ENCODE measurements at regions not wholly inside any gene's neighbourhood (a gene's known extent, or its start where the extent isn't known, plus 50 kb on each side); places are given as distances from the start of the nearest gene placed in this dataset.

- no peak overlapping the region for H3K4me3 ChIP-seq (ENCODE audit: control insufficient read depth in 1 of 7, extremely low read depth in 1 of 7, insufficient read depth in 4 of 7, low read depth in 2 of 7, low read length in 6 of 7)
- no CpG with 5 or more reads among the region's 1 CpG for WGBS (ENCODE audit: insufficient coverage)
- CTCF ChIA-PET = interaction anchor here (0.7 to 1.2 kb wide), 2 partner anchors 10 to 13 kb away, joined by 3 to 4 read pairs; no protein-coding TSS in a partner anchor
- H3K27ac ChIP-seq (ENCODE audit: insufficient read depth in 1 of 2, low read depth in 1 of 2, low read length in 2 of 2, poor library complexity in 1 of 2, severe bottlenecking in 2 of 2) = no peak overlapping the region
- no peaks in the 10 kb centered on the region for H3K9me3 ChIP-seq (ENCODE audit: control extremely low read depth in 1 of 5, control insufficient read depth in 4 of 5, insufficient read depth in 2 of 5, low read depth in 1 of 5, low read length in 4 of 5)
- H3K27me3 ChIP-seq (replicated peaks in 2 of 5; ENCODE audit: control insufficient read depth in 4 of 5, insufficient read depth in 5 of 5, low read length in 4 of 5) = no peaks in the 10 kb centered on the region
- POLR2A ChIA-PET = no interaction called here
- H3K36me3 ChIP-seq (ENCODE audit: control insufficient read depth in 4 of 4, insufficient read depth in 4 of 4, low read length in 3 of 4) = no peaks in the 10 kb centered on the region
- no peaks in the 10 kb centered on the region for H3K4me1 ChIP-seq (ENCODE audit: control extremely low read depth in 1 of 4, control insufficient read depth in 4 of 4, insufficient read depth in 4 of 4, low read length in 3 of 4)
- no peak for DNase-seq
Measured at GRCh38 chr14:34335968-34336367, 126.1 kb downstream of the SPTSSA start.

GRCh38 chr14:34334329-34334728 lies 127.7 kb downstream of the SPTSSA start:
- Histone ChIP-seq H3K4me1 (ENCODE audit: control extremely low read depth in 1 of 4, control insufficient read depth in 4 of 4, insufficient read depth in 4 of 4, low read length in 3 of 4) (no peaks in the 10 kb centered on the region), H3K27me3 (replicated peaks in 2 of 5; ENCODE audit: control insufficient read depth in 4 of 5, insufficient read depth in 5 of 5, low read length in 4 of 5) (no peaks in the 10 kb centered on the region), H3K9me3 (ENCODE audit: control extremely low read depth in 1 of 5, control insufficient read depth in 4 of 5, insufficient read depth in 2 of 5, low read depth in 1 of 5, low read length in 4 of 5) (no peaks in the 10 kb centered on the region), H3K27ac (ENCODE audit: insufficient read depth in 1 of 2, low read depth in 1 of 2, low read length in 2 of 2, poor library complexity in 1 of 2, severe bottlenecking in 2 of 2) (no peak overlapping the region), H3K4me3 (ENCODE audit: control insufficient read depth in 1 of 7, extremely low read depth in 1 of 7, insufficient read depth in 4 of 7, low read depth in 2 of 7, low read length in 6 of 7) (no peak overlapping the region), H3K36me3 (ENCODE audit: control insufficient read depth in 4 of 4, insufficient read depth in 4 of 4, low read length in 3 of 4) (no peaks in the 10 kb centered on the region)
- ChIA-PET POLR2A (no interaction called here), CTCF (interaction anchor here (0.7 to 2.3 kb wide), 3 partner anchors 9 to 1713 kb away, joined by 3 to 10 read pairs (median 3); no protein-coding TSS in a partner anchor)
- DNase-seq = no peak

GRCh38 chr14:34331728-34332623 lies 130.1 kb downstream of the SPTSSA start:
- Histone ChIP-seq H3K4me1 (ENCODE audit: control extremely low read depth in 1 of 4, control insufficient read depth in 4 of 4, insufficient read depth in 4 of 4, low read length in 3 of 4) (no peaks in the 10 kb centered on the region), H3K9me3 (ENCODE audit: control extremely low read depth in 1 of 5, control insufficient read depth in 4 of 5, insufficient read depth in 2 of 5, low read depth in 1 of 5, low read length in 4 of 5) (no peaks in the 10 kb centered on the region), H3K27me3 (replicated peaks in 2 of 5; ENCODE audit: control insufficient read depth in 4 of 5, insufficient read depth in 5 of 5, low read length in 4 of 5) (no peaks in the 10 kb centered on the region), H3K36me3 (ENCODE audit: control insufficient read depth in 4 of 4, insufficient read depth in 4 of 4, low read length in 3 of 4) (no peaks in the 10 kb centered on the region), H3K4me3 (ENCODE audit: control insufficient read depth in 1 of 7, extremely low read depth in 1 of 7, insufficient read depth in 4 of 7, low read depth in 2 of 7, low read length in 6 of 7) (no peak overlapping the region), H3K27ac (ENCODE audit: insufficient read depth in 1 of 2, low read depth in 1 of 2, low read length in 2 of 2, poor library complexity in 1 of 2, severe bottlenecking in 2 of 2) (no peak overlapping the region)
- POLR2A ChIA-PET = no interaction called here
- CTCF ChIA-PET = interaction anchor here (0.7 to 5.6 kb wide), 13 partner anchors 9 to 206 kb away, joined by 3 to 54 read pairs (median 4); no protein-coding TSS in a partner anchor
- WGBS (ENCODE audit: insufficient coverage) = 50% methylated on average over 4 of the region's 9 CpGs
- DNase-seq = peak; percentile 37 to 56 (median 42)

GRCh38 chr14:34330846-34331245 lies 131.2 kb downstream of the SPTSSA start:
- Histone ChIP-seq H3K27me3 (replicated peaks in 2 of 5; ENCODE audit: control insufficient read depth in 4 of 5, insufficient read depth in 5 of 5, low read length in 4 of 5) (no peaks in the 10 kb centered on the region), H3K27ac (ENCODE audit: insufficient read depth in 1 of 2, low read depth in 1 of 2, low read length in 2 of 2, poor library complexity in 1 of 2, severe bottlenecking in 2 of 2) (no peak overlapping the region), H3K36me3 (ENCODE audit: control insufficient read depth in 4 of 4, insufficient read depth in 4 of 4, low read length in 3 of 4) (no peaks in the 10 kb centered on the region), H3K4me1 (ENCODE audit: control extremely low read depth in 1 of 4, control insufficient read depth in 4 of 4, insufficient read depth in 4 of 4, low read length in 3 of 4) (no peaks in the 10 kb centered on the region), H3K4me3 (ENCODE audit: control insufficient read depth in 1 of 7, extremely low read depth in 1 of 7, insufficient read depth in 4 of 7, low read depth in 2 of 7, low read length in 6 of 7) (no peak overlapping the region), H3K9me3 (ENCODE audit: control extremely low read depth in 1 of 5, control insufficient read depth in 4 of 5, insufficient read depth in 2 of 5, low read depth in 1 of 5, low read length in 4 of 5) (no peaks in the 10 kb centered on the region)
- ChIA-PET POLR2A (no interaction called here), CTCF (interaction anchor here (1.2 to 5.6 kb wide), 6 partner anchors 7 to 208 kb away, joined by 3 to 54 read pairs (median 4); no protein-coding TSS in a partner anchor)
- 0% methylated on average over 1 of the region's 1 CpG for WGBS (ENCODE audit: insufficient coverage)
- no peak for DNase-seq

GRCh38 chr14:34329301-34329700 lies 132.7 kb downstream of the SPTSSA start:
- Histone ChIP-seq H3K36me3 (ENCODE audit: control insufficient read depth in 4 of 4, insufficient read depth in 4 of 4, low read length in 3 of 4) (no peaks in the 10 kb centered on the region), H3K4me3 (ENCODE audit: control insufficient read depth in 1 of 7, extremely low read depth in 1 of 7, insufficient read depth in 4 of 7, low read depth in 2 of 7, low read length in 6 of 7) (no peak overlapping the region), H3K27ac (ENCODE audit: insufficient read depth in 1 of 2, low read depth in 1 of 2, low read length in 2 of 2, poor library complexity in 1 of 2, severe bottlenecking in 2 of 2) (no peak overlapping the region), H3K4me1 (ENCODE audit: control extremely low read depth in 1 of 4, control insufficient read depth in 4 of 4, insufficient read depth in 4 of 4, low read length in 3 of 4) (no peaks in the 10 kb centered on the region), H3K27me3 (replicated peaks in 2 of 5; ENCODE audit: control insufficient read depth in 4 of 5, insufficient read depth in 5 of 5, low read length in 4 of 5) (no peaks in the 10 kb centered on the region), H3K9me3 (ENCODE audit: control extremely low read depth in 1 of 5, control insufficient read depth in 4 of 5, insufficient read depth in 2 of 5, low read depth in 1 of 5, low read length in 4 of 5) (no peaks in the 10 kb centered on the region)
- WGBS (ENCODE audit: insufficient coverage) = no CpG with 5 or more reads among the region's 1 CpG
- ChIA-PET CTCF (interaction anchor here (1.1 to 5.6 kb wide), 7 partner anchors 9 to 1548 kb away, joined by 3 to 54 read pairs (median 4); no protein-coding TSS in a partner anchor), POLR2A (no interaction called here)
- DNase-seq = no peak

- Histone ChIP-seq H3K4me3 (ENCODE audit: control insufficient read depth in 1 of 7, extremely low read depth in 1 of 7, insufficient read depth in 4 of 7, low read depth in 2 of 7, low read length in 6 of 7) (no peak overlapping the region), H3K27me3 (replicated peaks in 2 of 5; ENCODE audit: control insufficient read depth in 4 of 5, insufficient read depth in 5 of 5, low read length in 4 of 5) (no peaks in the 10 kb centered on the region), H3K9me3 (ENCODE audit: control extremely low read depth in 1 of 5, control insufficient read depth in 4 of 5, insufficient read depth in 2 of 5, low read depth in 1 of 5, low read length in 4 of 5) (no peaks in the 10 kb centered on the region), H3K4me1 (ENCODE audit: control extremely low read depth in 1 of 4, control insufficient read depth in 4 of 4, insufficient read depth in 4 of 4, low read length in 3 of 4) (no peaks in the 10 kb centered on the region), H3K36me3 (ENCODE audit: control insufficient read depth in 4 of 4, insufficient read depth in 4 of 4, low read length in 3 of 4) (no peaks in the 10 kb centered on the region), H3K27ac (ENCODE audit: insufficient read depth in 1 of 2, low read depth in 1 of 2, low read length in 2 of 2, poor library complexity in 1 of 2, severe bottlenecking in 2 of 2) (no peak overlapping the region)
- DNase-seq = no peak
- 61% methylated on average over 3 of the region's 4 CpGs for WGBS (ENCODE audit: insufficient coverage)
- CTCF ChIA-PET = interaction anchor here (1.4 to 5.6 kb wide), 5 partner anchors 80 to 177 kb away, joined by 3 to 54 read pairs (median 4); no protein-coding TSS in a partner anchor
- POLR2A ChIA-PET = no interaction called here
Measured at GRCh38 chr14:34328178-34328577, 133.9 kb downstream of the SPTSSA start.

GRCh38 chr14:34325493-34325892 lies 136.5 kb downstream of the SPTSSA start:
- Histone ChIP-seq H3K27me3 (replicated peaks in 2 of 5; ENCODE audit: control insufficient read depth in 4 of 5, insufficient read depth in 5 of 5, low read length in 4 of 5) (no peaks in the 10 kb centered on the region), H3K4me3 (ENCODE audit: control insufficient read depth in 1 of 7, extremely low read depth in 1 of 7, insufficient read depth in 4 of 7, low read depth in 2 of 7, low read length in 6 of 7) (no peak overlapping the region), H3K4me1 (ENCODE audit: control extremely low read depth in 1 of 4, control insufficient read depth in 4 of 4, insufficient read depth in 4 of 4, low read length in 3 of 4) (no peaks in the 10 kb centered on the region), H3K9me3 (ENCODE audit: control extremely low read depth in 1 of 5, control insufficient read depth in 4 of 5, insufficient read depth in 2 of 5, low read depth in 1 of 5, low read length in 4 of 5) (no peaks in the 10 kb centered on the region), H3K36me3 (ENCODE audit: control insufficient read depth in 4 of 4, insufficient read depth in 4 of 4, low read length in 3 of 4) (no peaks in the 10 kb centered on the region), H3K27ac (ENCODE audit: insufficient read depth in 1 of 2, low read depth in 1 of 2, low read length in 2 of 2, poor library complexity in 1 of 2, severe bottlenecking in 2 of 2) (no peak overlapping the region)
- no peak for DNase-seq
- CTCF ChIA-PET = interaction anchor here (0.7 to 1.7 kb wide), 8 partner anchors 9 to 1096 kb away, joined by 3 to 5 read pairs (median 3); no protein-coding TSS in a partner anchor
- POLR2A ChIA-PET = no interaction called here

Data from common myeloid progenitor, CD34-positive (primary cell).